GM12874 (cell line): ENCODE measurements at regions not wholly inside any gene's neighbourhood (a gene's known extent, or its start where the extent isn't known, plus 50 kb on each side); places are given as distances from the start of the nearest gene placed in this dataset.

Experiments
- TF ChIP-seq, protein P1 (sequence below): IDR thresholded peaks from 2 replicates; pipeline ENCODE4 v1.5.1; 2011; ENCODE audit warnings: low read depth, mild to moderate bottlenecking, control low read depth, low read length, moderate library complexity; ENCODE audit not compliant: insufficient read depth

DNA sequence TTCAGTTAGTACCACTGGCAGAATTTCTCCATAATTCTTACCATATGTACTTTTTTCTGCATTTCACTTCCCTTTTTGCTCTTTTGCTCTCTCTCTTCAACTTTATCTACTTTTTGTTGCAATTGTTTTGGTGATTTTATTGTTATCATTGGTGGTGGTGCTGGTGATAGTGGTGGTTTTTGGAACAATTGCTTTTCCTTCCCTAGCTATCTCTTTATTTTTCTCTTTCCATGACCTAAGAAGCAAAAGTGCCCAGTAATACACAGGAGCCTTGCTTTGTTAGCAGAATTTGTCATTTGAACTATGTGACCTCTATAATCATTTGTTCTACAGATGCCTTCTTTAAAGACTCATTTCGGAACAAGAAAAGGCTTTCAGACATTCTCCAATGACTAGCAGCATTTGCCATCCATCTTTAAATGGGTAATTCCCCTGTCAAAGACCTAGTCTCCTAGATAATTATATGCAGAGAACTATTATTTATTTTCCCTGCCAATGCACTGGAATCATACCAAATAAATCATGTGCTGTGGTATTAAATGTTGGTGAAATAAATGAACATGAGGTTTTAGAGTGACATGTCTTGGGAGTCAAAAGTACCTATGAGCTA, 154.5 kb downstream of the GASK1B start:
- TF ChIP-seq, protein P1, sequence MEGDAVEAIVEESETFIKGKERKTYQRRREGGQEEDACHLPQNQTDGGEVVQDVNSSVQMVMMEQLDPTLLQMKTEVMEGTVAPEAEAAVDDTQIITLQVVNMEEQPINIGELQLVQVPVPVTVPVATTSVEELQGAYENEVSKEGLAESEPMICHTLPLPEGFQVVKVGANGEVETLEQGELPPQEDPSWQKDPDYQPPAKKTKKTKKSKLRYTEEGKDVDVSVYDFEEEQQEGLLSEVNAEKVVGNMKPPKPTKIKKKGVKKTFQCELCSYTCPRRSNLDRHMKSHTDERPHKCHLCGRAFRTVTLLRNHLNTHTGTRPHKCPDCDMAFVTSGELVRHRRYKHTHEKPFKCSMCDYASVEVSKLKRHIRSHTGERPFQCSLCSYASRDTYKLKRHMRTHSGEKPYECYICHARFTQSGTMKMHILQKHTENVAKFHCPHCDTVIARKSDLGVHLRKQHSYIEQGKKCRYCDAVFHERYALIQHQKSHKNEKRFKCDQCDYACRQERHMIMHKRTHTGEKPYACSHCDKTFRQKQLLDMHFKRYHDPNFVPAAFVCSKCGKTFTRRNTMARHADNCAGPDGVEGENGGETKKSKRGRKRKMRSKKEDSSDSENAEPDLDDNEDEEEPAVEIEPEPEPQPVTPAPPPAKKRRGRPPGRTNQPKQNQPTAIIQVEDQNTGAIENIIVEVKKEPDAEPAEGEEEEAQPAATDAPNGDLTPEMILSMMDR: no peak

GRCh38 chr4:158016511-158016910, 156.3 kb downstream of the GASK1B start:
- TF ChIP-seq, protein P1: no peak

DNA sequence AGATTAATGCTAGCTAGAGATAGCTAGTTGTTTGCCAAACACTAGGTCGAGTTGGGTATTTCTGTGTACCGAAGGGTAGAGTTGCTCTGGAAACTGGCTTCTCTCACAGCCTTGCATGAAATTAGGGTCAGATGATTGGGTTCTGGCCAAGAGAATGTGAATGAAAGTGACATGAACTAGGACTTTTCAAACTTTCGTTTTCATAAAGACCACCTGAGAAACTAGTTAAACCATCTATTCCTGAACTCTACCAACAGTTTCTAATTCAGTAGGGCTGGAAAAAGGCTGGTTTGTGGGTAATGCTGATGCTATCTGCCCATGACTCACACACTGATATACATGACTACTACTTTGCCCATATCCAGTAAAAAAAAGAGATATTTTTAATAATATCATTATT, 157.6 kb downstream of the GASK1B start:
- TF ChIP-seq, protein P1: no peak

GRCh38 chr4:158013858-158014257, 159.0 kb downstream of the GASK1B start:
- TF ChIP-seq, protein P1: no peak

- TF ChIP-seq, protein P1: no peak
Observed at GRCh38 chr4:158010361-158010760, 162.5 kb downstream of the GASK1B start.

GRCh38 chr4:158008551-158009218, 164.1 kb downstream of the GASK1B start:
- TF ChIP-seq, protein P1: no peak

GRCh38 chr4:158007566-158007965, 165.3 kb downstream of the GASK1B start:
- TF ChIP-seq, protein P1: no peak
